HFFc6 (cell line): ENCODE measurements at regions not wholly inside any gene's neighbourhood (a gene's known extent, or its start where the extent isn't known, plus 50 kb on each side); places are given as distances from the start of the nearest gene placed in this dataset.

Experiments used
- DNase-seq: peaks from one replicate; pipeline ENCODE4 v3.0.0-alpha.2; 2018
- H3K27ac Mint-ChIP-seq: 2 replicates; pipeline ENCODE4 v1.8.0; 2020; ENCODE audit warnings: mild to moderate bottlenecking, mixed read lengths
- H3K27me3 Mint-ChIP-seq: 2 replicates; pipeline ENCODE4 v1.8.0; 2021; ENCODE audit warnings: mild to moderate bottlenecking, moderate library complexity, mixed read lengths; ENCODE audit not compliant: insufficient read depth
- H3K36me3 Mint-ChIP-seq: 2 replicates; pipeline ENCODE4 v1.8.0; 2021; ENCODE audit warnings: low read depth, mixed read lengths
- H3K4me1 Mint-ChIP-seq: 2 replicates; pipeline ENCODE4 v1.8.0; 2020; ENCODE audit warnings: low read depth, mixed read lengths
- H3K4me3 Mint-ChIP-seq: 2 replicates; pipeline ENCODE4 v1.8.0; 2020; ENCODE audit warnings: mild to moderate bottlenecking, moderate library complexity, mixed read lengths
- H3K9me3 Mint-ChIP-seq: 2 replicates; pipeline ENCODE4 v1.8.0; 2020; ENCODE audit warnings: mild to moderate bottlenecking, mixed read lengths
- TF ChIP-seq, protein P1 (sequence below): fragments of 200-600 bp; sonication (generic); IDR thresholded peaks from 2 replicates; pipeline ENCODE4 v1.5.0; 2021; ENCODE audit warnings: antibody characterized with exemption, mild to moderate bottlenecking

DNA sequence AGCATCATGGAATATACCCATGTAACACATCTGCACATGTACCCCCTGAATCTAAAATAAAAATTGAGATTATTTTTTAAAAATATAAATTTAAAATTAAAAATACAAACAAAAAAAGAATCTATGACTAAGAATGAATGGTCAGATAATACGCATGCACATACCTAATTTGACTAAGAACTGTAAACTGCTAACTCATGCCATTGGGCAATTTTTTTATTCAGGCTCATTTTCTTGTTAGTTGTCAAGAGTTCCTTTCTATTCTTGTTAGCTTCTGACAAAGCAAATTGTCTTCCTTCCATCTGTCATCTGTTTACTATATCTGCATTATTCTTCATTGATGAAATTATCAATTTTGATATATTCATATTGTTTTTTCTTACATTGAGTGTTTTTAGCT is 69.5 kb upstream of the HAND1 start:
- no peak for DNase-seq
- Mint-ChIP-seq H3K9me3 (no peaks in the 10 kb centered on the region), H3K27me3 (peaks cover 40% of the 10 kb centered on the region), H3K36me3 (no peaks in the 10 kb centered on the region), H3K4me3 (no peak overlapping the region), H3K4me1 (peaks cover 4% of the 10 kb centered on the region; the same call in 1 of the 2 replicates), H3K27ac (no peak overlapping the region)
- TF ChIP-seq, protein P1, sequence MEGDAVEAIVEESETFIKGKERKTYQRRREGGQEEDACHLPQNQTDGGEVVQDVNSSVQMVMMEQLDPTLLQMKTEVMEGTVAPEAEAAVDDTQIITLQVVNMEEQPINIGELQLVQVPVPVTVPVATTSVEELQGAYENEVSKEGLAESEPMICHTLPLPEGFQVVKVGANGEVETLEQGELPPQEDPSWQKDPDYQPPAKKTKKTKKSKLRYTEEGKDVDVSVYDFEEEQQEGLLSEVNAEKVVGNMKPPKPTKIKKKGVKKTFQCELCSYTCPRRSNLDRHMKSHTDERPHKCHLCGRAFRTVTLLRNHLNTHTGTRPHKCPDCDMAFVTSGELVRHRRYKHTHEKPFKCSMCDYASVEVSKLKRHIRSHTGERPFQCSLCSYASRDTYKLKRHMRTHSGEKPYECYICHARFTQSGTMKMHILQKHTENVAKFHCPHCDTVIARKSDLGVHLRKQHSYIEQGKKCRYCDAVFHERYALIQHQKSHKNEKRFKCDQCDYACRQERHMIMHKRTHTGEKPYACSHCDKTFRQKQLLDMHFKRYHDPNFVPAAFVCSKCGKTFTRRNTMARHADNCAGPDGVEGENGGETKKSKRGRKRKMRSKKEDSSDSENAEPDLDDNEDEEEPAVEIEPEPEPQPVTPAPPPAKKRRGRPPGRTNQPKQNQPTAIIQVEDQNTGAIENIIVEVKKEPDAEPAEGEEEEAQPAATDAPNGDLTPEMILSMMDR = no peak

DNA sequence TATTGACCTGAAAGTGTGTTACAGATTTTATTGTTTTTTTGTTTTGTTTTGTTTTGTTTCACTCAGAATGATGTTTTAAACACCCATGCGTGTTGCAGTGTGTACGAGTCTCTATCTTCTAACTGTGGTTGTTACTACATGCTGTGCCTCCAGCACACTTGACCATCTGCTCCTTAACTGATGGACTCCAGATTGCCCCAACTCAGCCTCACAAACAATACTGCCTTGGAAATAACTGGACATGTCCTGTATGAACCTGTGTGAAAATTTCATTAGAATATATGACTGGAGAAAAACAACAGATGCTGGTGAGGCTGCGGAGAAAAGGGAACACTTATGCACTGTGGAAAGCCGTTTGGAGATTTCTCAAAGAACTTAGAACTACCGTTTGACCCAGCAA is 68.7 kb upstream of the HAND1 start:
- Mint-ChIP-seq H3K27ac (no peak overlapping the region), H3K4me1 (peaks cover 8% of the 10 kb centered on the region; the same call in 1 of the 2 replicates), H3K4me3 (no peak overlapping the region), H3K27me3 (peaks cover 44% of the 10 kb centered on the region), H3K36me3 (no peaks in the 10 kb centered on the region), H3K9me3 (no peaks in the 10 kb centered on the region)
- no peak for DNase-seq
- TF ChIP-seq, protein P1 = no peak

DNA sequence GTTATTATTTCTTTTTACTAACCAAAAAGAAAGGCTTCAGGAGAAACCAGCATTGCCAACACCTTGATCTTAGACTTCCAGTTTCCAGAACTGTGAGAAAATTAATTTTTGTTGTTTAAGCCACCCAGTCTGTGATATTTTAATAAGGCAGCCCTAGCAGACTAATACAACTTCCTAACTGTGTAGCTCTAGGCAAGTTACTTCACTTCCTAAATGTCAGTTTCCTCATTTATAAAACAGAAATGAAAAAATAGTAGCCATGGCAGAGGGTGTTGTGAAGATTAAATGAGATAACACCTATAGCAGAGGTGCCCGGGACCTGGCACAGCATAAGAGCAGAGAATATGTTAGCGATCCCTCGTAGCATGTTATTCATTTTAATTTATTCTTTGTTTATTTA is 66.6 kb upstream of the HAND1 start:
- Mint-ChIP-seq H3K27ac (no peak overlapping the region), H3K4me1 (peaks cover 8% of the 10 kb centered on the region; the same call in 1 of the 2 replicates), H3K9me3 (no peaks in the 10 kb centered on the region), H3K36me3 (no peaks in the 10 kb centered on the region), H3K4me3 (no peak overlapping the region), H3K27me3 (peaks cover 34% of the 10 kb centered on the region)
- TF ChIP-seq, protein P1 = no peak
- no peak for DNase-seq

DNA sequence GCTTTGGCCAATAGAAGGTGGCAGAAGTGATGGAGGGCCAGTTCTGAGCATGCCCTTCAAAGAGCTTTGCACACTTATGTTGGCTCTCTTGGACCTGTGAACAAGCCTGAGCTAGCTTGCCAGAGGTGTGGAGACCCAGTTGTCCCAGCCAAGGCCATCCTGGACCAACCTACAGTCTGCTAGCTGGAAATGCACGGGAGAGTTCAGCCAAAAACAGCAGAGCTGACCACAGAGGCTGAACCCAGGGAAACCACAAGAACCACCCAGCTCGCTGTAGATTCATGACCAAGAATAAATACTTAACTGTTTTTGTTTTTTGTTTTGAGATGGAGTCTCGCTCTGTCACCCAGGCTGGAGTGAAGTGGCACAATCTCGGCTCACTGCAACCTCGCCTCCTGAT is 65.4 kb upstream of the HAND1 start:
- H3K27me3 Mint-ChIP-seq = peaks cover 36% of the 10 kb centered on the region

DNA sequence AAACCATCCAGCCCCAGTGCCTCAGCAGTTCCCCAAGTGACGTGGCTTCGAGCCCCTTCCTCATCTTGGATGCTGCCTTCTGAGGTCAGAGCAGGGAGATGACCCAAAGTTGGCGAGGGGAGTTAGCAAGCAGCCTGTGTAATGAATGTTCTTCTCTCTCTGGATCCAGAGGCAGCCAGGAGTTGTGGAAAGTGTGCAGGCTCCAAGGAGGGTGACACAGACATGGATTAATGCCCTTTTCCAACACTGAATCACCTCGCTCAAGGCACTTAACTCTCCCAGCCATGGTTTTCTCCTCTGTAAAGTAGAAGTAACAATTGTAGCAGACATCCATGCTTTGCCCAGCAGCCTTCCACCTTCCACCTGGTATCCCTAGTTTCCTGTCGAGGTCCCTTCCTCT is 64.6 kb upstream of the HAND1 start:
- H3K4me1 Mint-ChIP-seq = peaks cover 8% of the 10 kb centered on the region; the same call in 1 of the 2 replicates
- H3K9me3 Mint-ChIP-seq = no peaks in the 10 kb centered on the region
- TF ChIP-seq, protein P1 = no peak
- no peak overlapping the region for H3K27ac Mint-ChIP-seq
- H3K27me3 Mint-ChIP-seq = peaks cover 33% of the 10 kb centered on the region
- DNase-seq = no peak
- no peak overlapping the region for H3K4me3 Mint-ChIP-seq
- H3K36me3 Mint-ChIP-seq = no peaks in the 10 kb centered on the region

More for the DNA sequence above, 65.4 kb upstream of the HAND1 start:
- H3K4me3 Mint-ChIP-seq = no peak overlapping the region
- no peak overlapping the region for H3K27ac Mint-ChIP-seq
- peaks cover 8% of the 10 kb centered on the region; the same call in 1 of the 2 replicates for H3K4me1 Mint-ChIP-seq
- H3K36me3 Mint-ChIP-seq = no peaks in the 10 kb centered on the region
- no peak for DNase-seq
- no peaks in the 10 kb centered on the region for H3K9me3 Mint-ChIP-seq
- TF ChIP-seq, protein P1 = no peak

DNA sequence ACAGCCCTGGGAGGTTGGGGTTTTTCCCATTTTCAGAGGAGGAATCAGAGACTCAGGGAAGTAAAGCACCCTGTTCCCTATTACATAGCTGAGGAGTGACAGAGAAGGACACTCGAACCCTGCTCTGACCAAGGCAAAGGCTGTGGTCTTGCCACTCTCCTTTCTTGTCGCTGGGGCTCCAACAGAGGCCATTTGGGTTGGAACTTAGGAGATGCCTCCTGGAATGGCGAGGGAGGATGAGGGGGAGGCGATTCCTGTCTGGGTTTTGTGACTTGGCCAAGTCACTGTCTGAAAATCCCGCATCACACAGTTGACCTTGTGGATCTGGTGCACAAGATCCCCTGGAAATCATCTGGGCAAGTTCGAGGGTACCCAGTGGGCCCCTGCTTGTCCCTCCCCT is 64.0 kb upstream of the HAND1 start:
- Mint-ChIP-seq H3K36me3 (no peaks in the 10 kb centered on the region), H3K4me1 (peaks cover 8% of the 10 kb centered on the region; the same call in 1 of the 2 replicates), H3K4me3 (no peak overlapping the region), H3K27ac (no peak overlapping the region), H3K27me3 (peaks cover 37% of the 10 kb centered on the region), H3K9me3 (no peaks in the 10 kb centered on the region)
- TF ChIP-seq, protein P1 = no peak
- no peak for DNase-seq
